NCI-H1092 treated with DMSO at 0.1 percent for 48 hours (cell line): ENCODE measurements at regions not wholly inside any gene's neighbourhood (a gene's known extent, or its start where the extent isn't known, plus 50 kb on each side); places are given as distances from the start of the nearest gene placed in this dataset.
"Not testable (repeated sequence)": the region's sequence is repeated elsewhere in the genome, so short reads cannot be mapped to it uniquely, and the experiment has no call there.

Experiments used
- DNase-seq: peaks from one replicate; lab custom pipeline; 2025; lab: John Stamatoyannopoulos, UW

DNA sequence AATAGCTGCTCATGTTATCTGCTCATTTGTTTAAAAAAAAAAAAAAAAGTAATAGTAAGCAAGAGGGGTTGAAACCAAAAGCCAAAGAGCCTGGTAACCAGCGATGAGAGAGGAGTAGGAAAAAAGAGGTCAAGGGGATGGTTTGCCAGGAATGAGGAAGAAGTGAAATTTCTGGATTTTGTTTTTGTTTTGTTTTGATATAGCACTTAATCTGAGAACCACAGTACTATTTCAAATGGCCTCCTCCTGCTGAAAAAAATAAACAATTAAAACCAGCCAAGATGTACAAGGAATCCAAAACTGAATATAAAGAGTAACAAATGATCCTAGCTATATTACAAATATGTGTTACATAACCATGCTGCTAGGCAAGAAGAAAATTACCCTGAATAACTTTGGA lies 213.1 kb downstream of the FGFR2 start:
- DNase-seq, result no peak

GRCh38 chr10:121392657-121393056 lies 205.6 kb downstream of the FGFR2 start:
- DNase-seq, result no peak

DNA sequence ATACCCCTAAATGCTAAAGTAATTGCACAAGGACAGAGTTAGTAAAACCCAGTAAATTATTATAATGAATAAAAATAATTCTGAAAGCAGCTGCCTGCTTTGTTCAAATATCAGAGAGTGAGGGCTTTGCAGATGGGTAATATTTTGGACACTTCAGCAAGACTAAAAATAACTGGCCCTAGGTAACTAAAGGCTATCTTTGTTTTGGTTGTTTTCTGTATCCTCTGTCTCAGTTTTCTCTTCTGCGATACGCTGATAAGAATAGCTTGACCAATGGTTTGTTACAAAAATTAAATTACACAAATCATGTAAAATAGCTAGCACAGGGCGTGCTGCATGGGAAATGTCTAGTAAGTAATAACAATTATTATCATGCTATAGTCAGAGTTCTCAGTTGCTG lies 204.7 kb downstream of the FGFR2 start:
- DNase-seq, result no peak

DNA sequence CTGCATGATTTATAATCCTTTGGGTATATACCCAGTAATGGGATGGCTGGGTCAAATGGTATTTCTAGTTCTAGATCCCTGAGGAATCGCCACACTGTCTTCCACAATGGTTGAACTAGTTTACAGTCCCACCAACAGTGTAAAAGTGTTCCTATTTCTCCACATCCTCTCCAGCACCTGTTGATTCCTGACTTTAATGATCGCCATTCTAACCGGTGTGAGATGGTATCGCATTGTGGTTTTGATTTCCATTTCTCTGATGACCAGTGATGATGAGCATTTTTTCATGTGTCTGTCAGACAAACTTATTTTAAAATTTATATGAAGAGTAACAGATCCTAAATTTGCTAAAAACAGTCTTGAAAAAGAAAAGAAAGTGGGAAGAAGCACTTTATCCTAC lies 197.7 kb downstream of the FGFR2 start:
- DNase-seq, result not testable (repeated sequence)

DNA sequence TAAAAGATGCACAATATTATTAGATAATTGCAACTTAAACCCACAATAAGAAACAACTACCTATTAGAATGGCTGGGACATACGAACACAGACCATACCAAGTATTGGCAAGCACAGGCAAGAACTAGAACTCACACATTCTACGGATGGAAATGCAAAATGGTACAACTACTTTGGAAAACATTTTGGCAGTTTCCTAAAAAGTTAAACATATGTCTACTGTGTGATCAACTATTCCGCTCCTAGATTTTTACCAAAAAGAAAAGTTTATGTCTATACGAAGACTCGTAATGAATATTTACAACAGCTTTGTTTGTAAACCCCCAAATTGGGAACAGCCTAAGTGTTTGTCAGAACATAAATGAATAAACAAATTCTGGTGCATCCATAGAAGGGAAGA lies 194.7 kb downstream of the FGFR2 start:
- no peak for DNase-seq

DNA sequence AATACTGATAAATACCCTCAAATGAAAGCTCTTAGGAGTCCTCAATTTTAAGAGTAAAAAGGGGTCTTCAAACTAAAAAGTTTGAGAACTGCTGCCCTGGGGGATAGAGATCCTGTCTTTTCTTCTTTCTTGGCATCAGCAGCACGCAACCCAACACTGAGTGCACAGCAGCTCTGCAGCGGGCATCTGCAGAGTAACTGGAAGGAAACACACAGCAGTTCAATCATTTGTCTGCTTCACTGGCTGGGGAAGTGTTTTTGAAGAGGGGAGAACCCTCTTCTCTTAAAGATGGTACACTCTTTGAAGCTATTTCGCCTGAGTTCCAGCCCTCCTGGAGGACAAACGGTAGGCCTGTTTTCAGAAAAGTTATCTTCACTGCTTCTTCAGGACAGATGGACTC lies 193.6 kb downstream of the FGFR2 start:
- DNase-seq, result no peak

DNA sequence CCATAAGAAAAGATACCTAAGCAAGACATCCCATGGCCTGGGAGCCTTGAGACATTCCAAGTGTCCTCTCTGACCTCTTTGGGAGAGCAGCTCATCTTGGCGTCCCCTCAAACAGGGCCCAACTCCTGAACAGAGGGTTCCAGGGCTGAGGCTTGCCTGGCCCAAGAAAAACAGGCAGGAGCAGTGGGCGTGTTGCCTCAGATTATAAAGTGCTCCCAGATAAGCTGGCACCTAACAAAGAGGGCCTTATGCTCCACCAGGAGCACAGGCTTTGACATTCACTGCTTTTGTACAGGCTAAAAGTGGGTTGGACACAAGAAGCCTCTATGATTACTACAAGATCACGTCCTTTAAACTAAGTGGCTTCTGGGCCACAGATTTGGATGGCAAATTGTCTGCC lies 193.1 kb downstream of the FGFR2 start:
- DNase-seq, result no peak

- DNase-seq, result no peak
Measured at GRCh38 chr10:121405549-121405948, 192.7 kb downstream of the FGFR2 start.

DNA sequence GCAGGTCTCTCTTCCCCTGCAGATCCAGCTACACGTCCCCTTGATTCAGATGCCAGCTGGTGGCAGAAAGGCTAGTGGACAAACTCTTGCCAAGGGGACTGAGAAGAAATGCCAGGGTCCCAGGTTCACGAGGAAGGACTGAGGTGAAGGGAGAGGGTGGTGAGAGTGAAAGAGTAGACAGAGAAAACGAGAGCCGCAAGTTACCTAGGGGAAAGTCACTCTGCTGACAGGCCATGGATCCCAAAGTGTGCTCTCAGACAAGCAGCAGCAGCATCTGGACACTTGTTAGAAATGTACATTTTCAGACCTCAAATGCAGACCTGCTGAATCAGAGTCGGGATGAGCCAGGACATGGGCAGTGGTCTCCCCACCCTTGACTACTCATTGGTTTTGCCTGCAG lies 192.3 kb downstream of the FGFR2 start:
- DNase-seq, result no peak

DNA sequence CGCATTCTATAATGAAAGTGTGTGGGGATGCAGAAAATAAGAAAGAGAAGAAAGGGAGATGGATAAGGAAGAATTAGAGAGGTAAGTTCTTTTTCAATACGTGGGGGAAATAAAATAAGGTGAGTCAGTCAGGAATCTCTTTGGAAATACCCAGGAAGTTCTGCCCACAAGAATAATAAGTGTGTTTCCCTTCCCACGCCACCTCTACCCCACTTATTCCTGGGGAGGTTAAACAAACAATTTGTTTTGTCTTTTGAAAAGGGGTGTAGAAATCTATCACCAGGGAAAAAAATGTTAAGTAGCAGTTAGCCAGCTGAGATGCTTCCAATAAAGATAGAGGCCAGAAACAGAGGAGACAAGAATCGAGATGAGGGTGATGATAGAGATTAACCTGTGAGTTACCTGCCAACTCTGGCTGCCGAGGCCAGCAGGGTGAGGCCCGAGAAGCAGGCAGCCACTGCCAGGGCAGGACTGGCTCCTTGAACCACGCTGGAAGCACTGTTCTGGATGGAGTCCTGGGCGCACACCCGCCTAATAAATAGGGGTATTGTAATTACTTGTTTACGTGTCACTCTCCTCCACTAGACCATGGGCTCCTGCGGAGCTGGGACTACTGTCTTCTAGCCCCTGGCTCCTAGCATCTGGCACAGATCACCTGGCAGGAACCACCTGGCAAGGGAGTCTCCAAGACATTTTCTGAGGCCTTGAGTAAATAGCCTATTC lies 191.3 kb downstream of the FGFR2 start:
- DNase-seq, result no peak

- no peak for DNase-seq
Measured at GRCh38 chr10:121409466-121410104, 188.7 kb downstream of the FGFR2 start.

DNA sequence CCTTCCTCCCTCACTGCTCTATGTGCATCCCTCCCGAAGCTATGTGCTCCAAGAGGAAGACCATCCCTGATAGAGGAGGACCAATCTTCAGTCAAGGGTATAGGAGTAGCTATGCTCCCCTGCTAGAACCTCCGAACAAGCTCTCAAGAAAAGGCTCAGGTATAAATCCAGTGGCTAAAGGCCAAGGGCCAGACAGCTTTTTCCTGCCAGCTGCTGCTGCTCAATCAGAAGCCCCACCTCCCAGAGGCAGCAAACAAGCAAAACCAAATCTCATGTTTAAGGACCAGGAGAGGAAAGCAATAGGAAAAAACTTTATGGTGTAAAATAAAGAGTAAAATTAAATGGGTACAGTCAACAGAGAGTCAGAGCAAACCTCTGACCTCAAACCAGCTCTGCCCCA lies 187.2 kb downstream of the FGFR2 start:
- no peak for DNase-seq

DNA sequence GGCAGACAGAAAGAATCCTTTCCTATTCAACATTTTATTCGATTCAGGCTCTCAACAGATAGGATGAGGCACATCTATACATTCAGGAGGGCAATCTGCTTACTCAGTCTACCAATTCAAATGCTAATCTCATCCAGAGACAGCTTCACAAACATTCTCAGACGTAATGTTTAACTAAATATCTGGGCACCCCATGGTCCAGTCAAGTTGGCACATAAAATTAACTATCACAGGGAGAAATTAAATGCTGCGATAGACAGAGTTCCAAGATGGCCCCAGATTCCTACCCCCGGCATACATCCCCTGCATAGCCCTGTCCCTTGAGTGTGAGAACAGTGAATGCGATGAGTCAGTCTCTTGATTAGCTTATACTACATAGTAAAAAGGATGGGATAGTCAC lies 184.3 kb downstream of the FGFR2 start:
- no peak for DNase-seq

- no peak for DNase-seq
Measured at GRCh38 chr10:121414366-121415062, 183.7 kb downstream of the FGFR2 start.

DNA sequence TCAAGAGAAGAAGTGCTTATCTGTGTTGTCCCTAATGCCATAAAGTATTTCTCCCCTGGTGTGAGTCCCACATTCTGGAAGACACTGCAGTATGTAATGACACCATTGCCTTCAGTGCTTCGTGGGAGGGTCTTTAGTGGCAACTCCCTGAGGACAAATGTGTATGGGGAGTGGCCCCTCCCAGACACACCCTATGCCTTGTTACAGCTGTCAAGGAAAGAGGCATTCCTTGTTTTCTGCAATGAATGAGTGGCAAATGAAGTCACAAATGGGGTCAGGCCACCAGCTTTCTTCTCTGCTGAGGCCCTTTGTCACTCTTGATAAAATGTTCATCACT lies 183.2 kb downstream of the FGFR2 start:
- no peak for DNase-seq

DNA sequence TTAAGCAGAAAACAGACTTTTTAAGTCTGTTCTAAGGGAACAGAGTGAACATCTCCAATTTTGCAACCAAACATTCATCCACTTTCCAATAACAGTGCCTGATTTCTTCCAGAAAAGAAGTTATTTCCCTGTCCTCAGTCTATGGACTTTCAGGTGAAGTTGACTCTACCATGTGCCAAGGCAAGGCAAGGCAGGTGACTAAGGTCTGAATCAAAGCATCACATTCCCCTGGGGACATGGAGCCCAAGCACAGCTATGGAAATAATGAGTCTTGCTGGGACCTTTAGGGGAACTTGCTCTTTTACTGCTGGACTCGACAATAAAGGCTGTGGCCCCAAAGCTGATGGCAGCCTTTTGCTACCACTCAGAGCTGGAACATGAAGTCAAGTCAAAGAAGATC lies 182.2 kb downstream of the FGFR2 start:
- DNase-seq, result no peak

GRCh38 chr10:121417298-121417697 lies 180.9 kb downstream of the FGFR2 start:
- no peak for DNase-seq

GRCh38 chr10:121418126-121418777 lies 180.0 kb downstream of the FGFR2 start:
- no peak for DNase-seq

DNA sequence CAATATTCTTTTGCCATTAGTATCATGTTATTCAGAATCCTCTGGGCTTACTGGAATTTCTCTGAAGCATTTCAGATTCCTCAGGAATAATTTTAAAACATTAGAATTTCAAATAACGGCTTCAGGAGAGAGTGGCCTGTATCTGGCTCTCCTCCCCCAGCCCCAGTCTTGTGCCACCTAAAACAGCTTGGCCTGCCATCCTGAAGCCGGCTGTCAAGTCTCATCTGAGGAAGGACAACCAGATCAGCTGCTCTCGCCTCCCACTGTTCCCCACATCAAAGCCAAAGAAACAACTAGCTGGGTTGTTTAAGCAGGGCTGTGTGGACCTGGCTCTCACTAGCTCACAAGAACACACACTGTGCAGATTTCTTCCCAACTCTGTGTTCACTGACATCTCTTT lies 178.2 kb downstream of the FGFR2 start:
- DNase-seq, result no peak

GRCh38 chr10:121422096-121422495 lies 176.1 kb downstream of the FGFR2 start:
- no peak for DNase-seq

DNA sequence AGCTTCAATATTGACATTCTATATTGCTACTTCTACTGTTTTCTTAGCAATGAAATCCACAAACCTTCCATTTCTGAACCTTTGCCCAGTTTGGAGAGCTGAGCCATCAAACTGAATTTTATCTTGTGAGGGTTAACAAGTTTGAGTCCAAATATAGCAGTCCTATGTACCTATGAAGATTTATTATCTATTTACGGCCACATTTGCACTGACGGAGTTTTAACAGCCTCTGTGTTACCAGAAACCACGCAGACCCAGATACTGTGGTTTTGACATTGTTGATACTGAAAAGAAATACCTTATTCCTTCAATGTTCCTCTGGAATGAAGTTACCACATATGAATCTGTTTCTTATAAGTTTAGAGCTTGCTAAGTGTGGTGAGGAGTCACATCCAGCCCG lies 172.6 kb downstream of the FGFR2 start:
- no peak for DNase-seq

DNA sequence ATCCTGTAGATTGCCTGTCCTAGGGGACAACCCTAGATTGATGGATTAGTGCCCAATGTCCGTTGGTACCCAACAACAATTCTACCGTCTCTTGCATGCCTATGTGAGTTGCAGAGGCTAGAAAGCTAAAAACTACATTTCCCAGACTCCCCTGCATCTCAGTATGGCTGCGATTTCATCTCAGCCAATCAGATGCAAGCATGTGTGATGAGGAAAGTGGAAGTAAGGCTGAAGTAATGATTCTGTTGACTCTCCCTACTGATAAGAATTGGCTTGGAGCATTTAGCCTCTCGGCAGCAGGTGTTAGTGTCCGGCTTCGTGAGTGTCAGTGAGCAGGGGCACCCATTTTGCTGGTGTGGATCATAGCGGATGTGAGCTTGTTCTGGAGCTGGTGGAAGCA lies 171.9 kb downstream of the FGFR2 start:
- no peak for DNase-seq
